ENCODE measurements at regions not wholly inside any gene's neighbourhood (a gene's known extent, or its start where the extent isn't known, plus 50 kb on each side); places are given as distances from the start of the nearest gene placed in this dataset.

GRCh38 chr14:85217412-85217811 lies 312.5 kb upstream of the FLRT2 start:
- no peak for TF ChIP-seq CTCF (IDR thresholded peaks at IDR 0.05)
- TF ChIP-seq TCF7L2 (IDR thresholded peaks at IDR 0.05; ENCODE audit: low read depth, low read length) = no peak
